ENCODE measurements at regions not wholly inside any gene's neighbourhood (a gene's known extent, or its start where the extent isn't known, plus 50 kb on each side); places are given as distances from the start of the nearest gene placed in this dataset.

DNA sequence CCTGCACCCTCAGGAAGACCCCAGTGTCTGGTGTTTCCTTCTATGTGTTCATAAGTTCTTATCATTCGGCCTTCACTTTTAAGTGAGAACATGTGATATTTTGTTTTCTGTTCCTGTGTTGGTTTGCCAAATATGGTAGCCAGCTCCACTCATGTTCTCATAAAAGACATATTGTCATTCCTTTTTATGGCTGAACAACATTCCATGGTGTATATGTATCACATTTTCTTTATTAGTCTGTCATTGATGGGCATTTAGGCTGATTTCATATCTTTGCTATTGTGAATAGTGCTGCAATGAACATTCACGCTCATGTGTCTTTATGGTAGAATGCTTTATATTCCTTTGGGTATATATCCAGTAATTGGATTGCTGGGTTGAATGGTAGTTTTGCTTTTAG is 645.1 kb downstream of the SLC16A7 start:
- no peak overlapping the region for H3K27ac ChIP-seq
- TF ChIP-seq ZFX (IDR thresholded peaks at IDR 0.05) = no peak
- TF ChIP-seq, protein P1, sequence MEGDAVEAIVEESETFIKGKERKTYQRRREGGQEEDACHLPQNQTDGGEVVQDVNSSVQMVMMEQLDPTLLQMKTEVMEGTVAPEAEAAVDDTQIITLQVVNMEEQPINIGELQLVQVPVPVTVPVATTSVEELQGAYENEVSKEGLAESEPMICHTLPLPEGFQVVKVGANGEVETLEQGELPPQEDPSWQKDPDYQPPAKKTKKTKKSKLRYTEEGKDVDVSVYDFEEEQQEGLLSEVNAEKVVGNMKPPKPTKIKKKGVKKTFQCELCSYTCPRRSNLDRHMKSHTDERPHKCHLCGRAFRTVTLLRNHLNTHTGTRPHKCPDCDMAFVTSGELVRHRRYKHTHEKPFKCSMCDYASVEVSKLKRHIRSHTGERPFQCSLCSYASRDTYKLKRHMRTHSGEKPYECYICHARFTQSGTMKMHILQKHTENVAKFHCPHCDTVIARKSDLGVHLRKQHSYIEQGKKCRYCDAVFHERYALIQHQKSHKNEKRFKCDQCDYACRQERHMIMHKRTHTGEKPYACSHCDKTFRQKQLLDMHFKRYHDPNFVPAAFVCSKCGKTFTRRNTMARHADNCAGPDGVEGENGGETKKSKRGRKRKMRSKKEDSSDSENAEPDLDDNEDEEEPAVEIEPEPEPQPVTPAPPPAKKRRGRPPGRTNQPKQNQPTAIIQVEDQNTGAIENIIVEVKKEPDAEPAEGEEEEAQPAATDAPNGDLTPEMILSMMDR (conservative IDR thresholded peaks at IDR 0.05) = no peak

DNA sequence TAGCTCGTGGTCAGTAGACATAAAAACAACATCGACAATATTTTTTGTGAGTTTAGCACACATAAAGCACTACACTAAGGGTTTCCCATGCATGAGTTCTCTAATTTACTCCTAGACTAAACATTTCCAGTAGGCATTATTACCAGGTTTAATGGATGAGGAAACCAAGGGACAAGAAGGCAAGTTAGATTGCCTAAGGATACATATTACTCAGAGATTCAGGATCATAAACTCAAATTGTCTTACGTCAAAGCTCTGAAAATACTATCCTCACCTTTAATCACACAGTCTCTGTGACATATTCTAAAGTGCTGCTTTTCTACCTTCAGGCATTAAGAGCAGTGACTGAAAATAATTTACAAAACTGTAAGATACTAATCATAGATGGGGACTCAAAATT is 655.3 kb downstream of the SLC16A7 start:
- H3K27ac ChIP-seq = no peak overlapping the region
- TF ChIP-seq ZFX (IDR thresholded peaks at IDR 0.05) = no peak
- TF ChIP-seq, protein P1 (conservative IDR thresholded peaks at IDR 0.05) = no peak

DNA sequence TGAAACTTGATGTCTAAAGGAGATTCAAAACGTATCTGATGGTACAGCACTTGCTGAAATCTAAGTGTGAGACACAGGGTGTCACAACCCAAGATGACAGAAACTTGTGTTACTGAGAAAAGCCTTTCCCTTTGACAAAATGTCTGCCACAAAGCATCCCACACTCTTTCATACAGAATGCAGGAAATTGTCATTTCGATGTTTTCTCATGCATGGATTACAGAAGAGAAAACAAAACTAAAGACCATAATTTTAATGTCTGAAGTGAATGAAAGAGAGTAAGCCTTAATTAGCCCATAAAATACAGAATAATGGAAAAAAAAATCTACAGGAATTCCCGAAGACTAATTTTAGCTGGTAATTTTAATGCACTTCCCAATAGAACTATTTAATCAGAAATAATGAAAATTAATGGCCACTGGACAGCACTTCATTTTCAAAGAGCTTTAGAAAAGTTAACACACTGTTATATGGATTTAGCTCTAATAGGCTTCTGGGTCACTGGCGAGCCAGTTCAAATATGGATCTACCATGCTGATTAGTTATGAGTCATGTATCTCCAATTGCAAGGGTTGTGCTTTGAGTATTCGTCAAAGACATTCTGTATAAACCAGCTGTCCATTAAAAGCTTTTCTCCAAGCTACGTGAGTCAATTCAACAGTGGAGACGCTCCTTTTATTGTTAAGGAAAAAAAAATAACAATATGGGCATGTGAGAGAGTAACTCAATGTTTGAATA is 656.7 kb downstream of the SLC16A7 start:
- H3K27ac ChIP-seq = no peak overlapping the region
- TF ChIP-seq ZFX (IDR thresholded peaks at IDR 0.05) = no peak
- TF ChIP-seq, protein P1 (conservative IDR thresholded peaks at IDR 0.05) = no peak

DNA sequence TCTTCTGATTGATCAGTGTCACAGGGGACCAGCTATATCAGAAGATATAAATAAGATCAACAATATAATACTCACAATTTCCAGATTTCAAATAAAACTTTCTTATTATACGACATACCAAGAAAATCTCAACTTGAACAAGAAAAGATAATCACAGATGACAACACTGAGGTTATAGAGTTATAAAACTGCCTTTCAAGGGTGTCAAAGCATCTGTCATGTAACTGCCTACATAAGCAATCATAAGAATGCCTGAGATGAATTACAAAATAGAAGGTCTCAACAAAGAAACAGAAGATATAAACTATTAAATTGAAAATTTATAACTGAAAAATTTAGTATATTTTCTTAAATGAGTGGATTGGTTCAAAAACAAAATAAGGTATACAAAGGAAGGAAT is 659.2 kb downstream of the SLC16A7 start:
- H3K27ac ChIP-seq = no peak overlapping the region
- no peak for TF ChIP-seq ZFX (IDR thresholded peaks at IDR 0.05)
- TF ChIP-seq, protein P1 (conservative IDR thresholded peaks at IDR 0.05) = no peak

DNA sequence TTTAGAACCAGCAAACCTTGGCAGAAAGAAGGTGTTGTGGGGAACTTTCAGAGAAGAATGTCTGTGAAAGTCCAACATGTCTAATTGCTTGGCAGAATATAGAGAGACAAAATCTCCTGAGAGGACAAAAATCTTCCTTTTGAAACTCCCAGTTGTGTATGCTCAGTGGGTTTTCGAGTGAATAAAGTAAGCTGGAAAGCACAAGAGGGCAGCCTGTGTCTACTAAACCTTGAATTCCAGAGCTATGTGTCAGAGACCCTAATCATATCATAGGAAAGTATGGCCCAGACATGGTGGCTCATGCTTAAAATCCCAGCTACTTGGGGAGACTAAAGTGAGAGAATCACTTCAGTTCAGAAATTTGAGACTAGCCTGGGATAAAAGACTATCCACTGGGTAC is 661.2 kb downstream of the SLC16A7 start:
- TF ChIP-seq, protein P1 (conservative IDR thresholded peaks at IDR 0.05) = peak; percentile 47
- no peak for TF ChIP-seq ZFX (IDR thresholded peaks at IDR 0.05)
- peak overlapping the region; percentile 38; the same call in 1 of the 2 replicates for H3K27ac ChIP-seq

DNA sequence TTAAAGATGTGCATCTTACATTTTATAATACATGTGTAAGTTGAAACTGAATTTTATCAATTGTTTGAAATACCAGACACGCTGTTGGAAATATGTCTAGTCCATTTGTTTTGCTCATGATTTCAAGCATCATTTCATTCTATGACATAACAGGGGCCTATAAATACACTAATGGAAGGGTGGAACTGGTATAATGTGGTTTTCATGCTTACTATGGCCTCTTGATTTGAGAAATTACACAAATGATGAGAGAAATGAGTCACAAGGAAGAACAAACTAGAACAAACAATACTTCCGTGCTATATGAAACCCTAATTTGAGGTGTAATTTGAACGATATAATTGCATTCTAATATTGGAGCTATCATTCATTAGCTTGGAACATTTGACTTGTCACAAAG is 663.4 kb downstream of the SLC16A7 start:
- H3K27ac ChIP-seq = no peak overlapping the region
- TF ChIP-seq ZFX (IDR thresholded peaks at IDR 0.05) = no peak
- TF ChIP-seq, protein P1 (conservative IDR thresholded peaks at IDR 0.05) = no peak

DNA sequence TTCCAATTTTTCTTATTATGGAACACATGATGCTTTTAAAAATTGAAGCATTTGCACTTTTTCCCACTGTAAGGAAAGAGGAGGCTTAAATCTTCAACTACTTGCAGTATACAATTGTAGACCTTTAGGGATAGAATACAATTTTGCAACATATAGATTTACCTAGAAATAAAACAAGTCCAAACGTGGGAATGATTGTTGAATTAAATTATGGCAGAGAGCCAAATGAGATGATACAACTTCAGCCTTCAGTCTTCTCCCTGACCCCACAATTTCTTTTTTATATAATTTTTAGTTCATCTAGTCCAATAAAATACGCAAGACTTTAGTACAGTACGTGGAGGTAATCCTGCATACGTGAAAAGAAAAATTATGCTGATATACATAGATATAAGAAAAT is 666.5 kb downstream of the SLC16A7 start:
- H3K27ac ChIP-seq = no peak overlapping the region
- TF ChIP-seq, protein P1 (conservative IDR thresholded peaks at IDR 0.05) = no peak
- TF ChIP-seq ZFX (IDR thresholded peaks at IDR 0.05) = no peak
